Keratinocyte (primary cell): ENCODE measurements at regions not wholly inside any gene's neighbourhood (a gene's known extent, or its start where the extent isn't known, plus 50 kb on each side); places are given as distances from the start of the nearest gene placed in this dataset.

Experiments used
- CTCF ChIP-seq, 3 experiments: IDR thresholded peaks in 1 of 3; conservative IDR thresholded peaks in 1 of 3; optimal IDR thresholded peaks in 1 of 3; 2 replicates in 2 of 3; 3 replicates in 1 of 3; pipeline versions ENCODE3 to v1.5.1; 2011; ENCODE audit warnings: low read length in 3 of 3, mild to moderate bottlenecking in 3 of 3, moderate library complexity in 2 of 3, control low read depth in 1 of 3, inconsistent platforms in 1 of 3; ENCODE audit not compliant: insufficient read depth in 2 of 3; ENCODE audit errors: extremely low read depth in 1 of 3
- EZH2 ChIP-seq: IDR thresholded peaks from one replicate; pipeline ENCODE4 v1.6.1; 2012; ENCODE audit warnings: inconsistent platforms, mild to moderate bottlenecking, low read length, moderate library complexity

- no peak for TF ChIP-seq CTCF (optimal IDR thresholded peaks at IDR 0.05 in 1 of 3, IDR thresholded peaks at IDR 0.05 in 1 of 3, conservative IDR thresholded peaks at IDR 0.05 in 1 of 3; ENCODE audit: extremely low read depth in 1 of 3, insufficient read depth in 2 of 3, low read length in 3 of 3)
- no peak for TF ChIP-seq EZH2
Observed at GRCh38 chr15:35282965-35283496, 197.9 kb upstream of the NANOGP8 start.
